Astrocyte (in vitro differentiated cells and primary cell): ENCODE measurements at regions not wholly inside any gene's neighbourhood (a gene's known extent, or its start where the extent isn't known, plus 50 kb on each side); places are given as distances from the start of the nearest gene placed in this dataset.

Experiments used
- DNase-seq: peaks from one replicate; pipeline ENCODE4 v3.0.0-alpha.2; 2010; ENCODE audit warnings: low read depth
- FAIRE-seq: peaks from 2 replicates; lab custom pipeline; 2011; peaks lifted over from hg19 to GRCh38; lab: Jason Lieb, UNC
- H2AFZ ChIP-seq: 2 replicates; pipeline ENCODE4 v1.6.0; 2012; ENCODE audit warnings: low read depth, low read length, inconsistent platforms
- H3K27ac ChIP-seq: 2 replicates; pipeline ENCODE4 v1.5.1; 2011; ENCODE audit warnings: low read depth, low read length, inconsistent platforms
- H3K27me3 ChIP-seq: 2 replicates; pipeline ENCODE4 v1.6.0; 2011; ENCODE audit warnings: low read length, inconsistent platforms; ENCODE audit not compliant: insufficient read depth
- H3K36me3 ChIP-seq: 2 replicates; pipeline ENCODE4 v1.5.1; 2011; ENCODE audit warnings: low read length, inconsistent platforms; ENCODE audit not compliant: insufficient read depth
- H3K4me1 ChIP-seq: 2 replicates; pipeline ENCODE4 v1.5.1; 2011; ENCODE audit warnings: low read length, inconsistent platforms; ENCODE audit not compliant: insufficient read depth
- H3K4me2 ChIP-seq: 2 replicates; pipeline ENCODE4 v1.6.0; 2012; ENCODE audit warnings: low read length, inconsistent platforms
- H3K4me3 ChIP-seq: 2 replicates; pipeline ENCODE4 v1.5.1; 2011; ENCODE audit warnings: low read depth, mild to moderate bottlenecking, low read length, inconsistent platforms; ENCODE audit not compliant: insufficient read depth
- H3K79me2 ChIP-seq: 2 replicates; pipeline ENCODE4 v1.6.0; 2012; ENCODE audit warnings: mild to moderate bottlenecking, low read length, inconsistent platforms; ENCODE audit not compliant: insufficient read depth
- H3K9ac ChIP-seq: 2 replicates; pipeline ENCODE4 v1.6.0; 2012; ENCODE audit warnings: mild to moderate bottlenecking, low read length, inconsistent platforms
- H3K9me3 ChIP-seq: 2 replicates; pipeline ENCODE4 v1.5.1; 2012; ENCODE audit warnings: low read depth, mild to moderate bottlenecking, low read length, inconsistent platforms; ENCODE audit not compliant: insufficient read depth
- H4K20me1 ChIP-seq: 2 replicates; pipeline ENCODE4 v1.6.0; 2012; ENCODE audit warnings: low read length, inconsistent platforms; ENCODE audit not compliant: insufficient read depth
- H3K27ac Mint-ChIP-seq: one replicate; pipeline ENCODE4 v1.8.0; 2021; ENCODE audit warnings: mild to moderate bottlenecking, mixed read lengths; ENCODE audit not compliant: unreplicated experiment
- H3K27me3 Mint-ChIP-seq: one replicate; pipeline ENCODE4 v1.8.0; 2021; ENCODE audit warnings: low read depth, mixed read lengths; ENCODE audit not compliant: unreplicated experiment
- H3K36me3 Mint-ChIP-seq: one replicate; pipeline ENCODE4 v1.8.0; 2021; ENCODE audit warnings: low read depth, mixed read lengths; ENCODE audit not compliant: unreplicated experiment
- H3K4me1 Mint-ChIP-seq: one replicate; pipeline ENCODE4 v1.8.0; 2021; ENCODE audit warnings: low read depth, mixed read lengths; ENCODE audit not compliant: unreplicated experiment
- H3K4me3 Mint-ChIP-seq: one replicate; pipeline ENCODE4 v1.8.0; 2021; ENCODE audit warnings: mild to moderate bottlenecking, moderate library complexity, mixed read lengths; ENCODE audit not compliant: unreplicated experiment
- H3K9me3 Mint-ChIP-seq: one replicate; pipeline ENCODE4 v1.8.0; 2021; ENCODE audit warnings: mild to moderate bottlenecking, mixed read lengths; ENCODE audit not compliant: unreplicated experiment
- CTCF ChIP-seq: IDR thresholded peaks from 2 replicates; pipeline ENCODE4 v1.5.1; 2011; ENCODE audit warnings: low read depth, mild to moderate bottlenecking, inconsistent platforms, low read length, moderate library complexity; ENCODE audit not compliant: insufficient read depth
- EZH2 ChIP-seq: IDR thresholded peaks from 2 replicates; pipeline ENCODE4 v1.6.1; 2012; ENCODE audit warnings: mild to moderate bottlenecking, low read length, inconsistent platforms; ENCODE audit not compliant: insufficient read depth

DNA sequence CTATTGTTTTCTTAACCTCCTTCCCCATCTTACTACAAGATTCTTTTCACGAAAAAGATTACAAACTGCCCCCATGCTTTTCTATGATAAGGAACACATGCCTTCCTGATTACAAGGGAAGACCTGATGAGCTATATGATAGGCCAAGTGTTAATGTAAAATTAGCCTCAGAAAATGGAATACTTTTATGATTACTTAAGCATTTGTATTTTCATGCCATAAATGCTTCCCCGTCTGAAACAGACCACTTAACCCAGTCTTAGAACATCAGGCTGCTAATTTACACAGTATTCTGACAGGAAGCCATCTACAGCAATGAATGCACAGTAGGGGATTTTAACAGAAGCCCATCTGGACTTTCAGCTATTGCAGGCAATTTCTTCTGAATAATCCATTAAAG lies 274.9 kb downstream of the HAO1 start:
- Mint-ChIP-seq H3K27ac (no peak overlapping the region), H3K36me3 (no peaks in the 10 kb centered on the region), H3K4me1 (peaks cover 9% of the 10 kb centered on the region), H3K4me3 (no peak overlapping the region), H3K27me3 (no peaks in the 10 kb centered on the region), H3K9me3 (no peaks in the 10 kb centered on the region)
- DNase-seq (peak; percentile 80), FAIRE-seq (no peak)
- Histone ChIP-seq H3K36me3 (no peaks in the 10 kb centered on the region), H2AFZ (no peak overlapping the region), H4K20me1 (no peaks in the 10 kb centered on the region), H3K79me2 (no peaks in the 10 kb centered on the region), H3K9ac (no peak overlapping the region), H3K4me1 (peaks cover 4% of the 10 kb centered on the region), H3K4me2 (peak overlapping the region; percentile 30), H3K27me3 (no peaks in the 10 kb centered on the region), H3K27ac (no peak overlapping the region), H3K9me3 (no peaks in the 10 kb centered on the region), H3K4me3 (no peak overlapping the region)
- no peak for TF ChIP-seq CTCF
- TF ChIP-seq EZH2: no peak

DNA sequence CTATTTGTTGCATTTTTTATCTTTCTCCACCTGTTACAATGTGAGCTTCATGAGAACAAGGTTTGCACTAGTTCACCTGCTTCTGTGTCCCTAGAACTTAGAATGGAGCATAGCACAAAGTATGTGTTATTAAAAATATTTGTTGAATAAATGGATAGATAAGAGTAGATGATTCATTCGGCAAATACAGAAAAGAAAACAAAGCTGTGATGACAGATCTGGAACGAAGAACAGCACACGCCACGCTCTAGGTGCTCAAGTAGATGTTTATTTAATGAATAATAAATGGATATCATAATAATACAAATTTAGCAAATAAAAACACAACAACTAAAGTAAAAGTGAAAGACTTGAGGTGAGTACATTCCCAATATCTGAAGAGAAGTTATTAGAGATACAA lies 273.1 kb downstream of the HAO1 start:
- H2AFZ ChIP-seq: no peak overlapping the region
- DNase-seq (peak; percentile 21), FAIRE-seq (no peak)
- H3K27me3 ChIP-seq: peaks cover 3% of the 10 kb centered on the region
- H3K4me3 ChIP-seq: no peak overlapping the region
- no peaks in the 10 kb centered on the region for H3K79me2 ChIP-seq
- H3K9ac ChIP-seq: no peak overlapping the region
- no peak for TF ChIP-seq EZH2
- no peak for TF ChIP-seq CTCF
- no peaks in the 10 kb centered on the region for H4K20me1 ChIP-seq
- H3K4me3 Mint-ChIP-seq: no peak overlapping the region
- no peak overlapping the region for H3K27ac Mint-ChIP-seq
- H3K9me3 ChIP-seq: no peaks in the 10 kb centered on the region
- H3K4me2 ChIP-seq: no peak overlapping the region
- no peaks in the 10 kb centered on the region for H3K9me3 Mint-ChIP-seq
- H3K36me3 Mint-ChIP-seq: no peaks in the 10 kb centered on the region
- H3K27ac ChIP-seq: no peak overlapping the region
- peaks cover 9% of the 10 kb centered on the region for H3K4me1 Mint-ChIP-seq
- H3K36me3 ChIP-seq: no peaks in the 10 kb centered on the region
- peaks cover 4% of the 10 kb centered on the region for H3K4me1 ChIP-seq
- no peaks in the 10 kb centered on the region for H3K27me3 Mint-ChIP-seq

GRCh38 chr20:7672571-7672970 lies 267.7 kb downstream of the HAO1 start:
- H3K4me3 Mint-ChIP-seq: no peak overlapping the region
- no peaks in the 10 kb centered on the region for H3K36me3 Mint-ChIP-seq
- no peak for FAIRE-seq
- Histone ChIP-seq H3K9ac (no peak overlapping the region), H3K36me3 (no peaks in the 10 kb centered on the region), H3K4me3 (no peak overlapping the region), H4K20me1 (no peaks in the 10 kb centered on the region), H2AFZ (no peak overlapping the region), H3K4me1 (no peaks in the 10 kb centered on the region), H3K79me2 (no peaks in the 10 kb centered on the region), H3K4me2 (no peak overlapping the region), H3K9me3 (no peaks in the 10 kb centered on the region), H3K27me3 (peaks cover 3% of the 10 kb centered on the region), H3K27ac (no peak overlapping the region)
- TF ChIP-seq CTCF (no peak), EZH2 (no peak)
- no peaks in the 10 kb centered on the region for H3K27me3 Mint-ChIP-seq
- DNase-seq: no peak
- no peaks in the 10 kb centered on the region for H3K9me3 Mint-ChIP-seq
- H3K4me1 Mint-ChIP-seq: peaks cover 10% of the 10 kb centered on the region
- H3K27ac Mint-ChIP-seq: no peak overlapping the region
